ENCODE measurements at regions not wholly inside any gene's neighbourhood (a gene's known extent, or its start where the extent isn't known, plus 50 kb on each side); places are given as distances from the start of the nearest gene placed in this dataset.

DNA sequence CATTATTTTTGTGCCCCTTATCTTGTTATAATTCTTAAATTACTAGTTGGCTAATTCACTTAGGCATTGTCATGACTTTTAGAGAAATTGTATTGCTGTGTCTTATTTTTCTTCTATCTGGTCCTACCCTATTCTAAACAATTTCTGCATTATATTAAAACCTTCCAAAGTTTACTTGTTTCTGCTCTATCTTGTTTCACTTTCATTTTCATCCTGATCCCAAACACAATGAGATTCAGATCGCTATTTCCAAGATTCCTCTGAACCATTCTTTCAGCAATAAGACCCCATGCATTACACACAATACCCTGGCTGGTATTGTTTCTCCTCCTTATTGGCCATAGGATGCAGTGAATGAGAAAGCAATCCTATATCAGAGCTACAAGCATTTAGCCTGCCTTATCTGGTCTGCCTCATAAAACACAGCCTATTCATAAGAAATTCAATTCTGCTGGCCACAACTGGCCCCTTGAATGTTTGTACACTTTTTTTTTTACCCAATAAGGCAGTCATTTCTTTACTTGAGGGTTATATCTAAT is 69.9 kb upstream of the POU3F2 start:
- Histone ChIP-seq H3K27ac (ENCODE audit: low read depth, low read length) (no peak overlapping the region), H2AFZ (ENCODE audit: low read depth, low read length, severe bottlenecking) (no peak overlapping the region), H3K79me2 (ENCODE audit: insufficient read depth, low read length) (no peaks in the 10 kb centered on the region), H3K9me3 (ENCODE audit: insufficient read depth, low read length) (no peaks in the 10 kb centered on the region), H4K20me1 (ENCODE audit: low read depth, low read length) (no peaks in the 10 kb centered on the region), H3K9ac (ENCODE audit: low read length) (no peak overlapping the region), H3K36me3 (ENCODE audit: low read length) (no peaks in the 10 kb centered on the region), H3K4me2 (ENCODE audit: low read depth, low read length, poor library complexity, severe bottlenecking) (no peak overlapping the region), H3F3A (ENCODE audit: insufficient read depth) (no peaks in the 10 kb centered on the region), H3K9me2 (replicated peaks; ENCODE audit: insufficient read depth, low read length) (no peaks in the 10 kb centered on the region), H3K27me3 (ENCODE audit: low read length) (no peaks in the 10 kb centered on the region), H3K4me3 (ENCODE audit: insufficient read depth, low read length, poor library complexity, severe bottlenecking) (no peak overlapping the region)
- TF ChIP-seq EZH2phosphoT487 (conservative IDR thresholded peaks at IDR 0.05; ENCODE audit: low read length), result no peak
- TF ChIP-seq, protein P1, sequence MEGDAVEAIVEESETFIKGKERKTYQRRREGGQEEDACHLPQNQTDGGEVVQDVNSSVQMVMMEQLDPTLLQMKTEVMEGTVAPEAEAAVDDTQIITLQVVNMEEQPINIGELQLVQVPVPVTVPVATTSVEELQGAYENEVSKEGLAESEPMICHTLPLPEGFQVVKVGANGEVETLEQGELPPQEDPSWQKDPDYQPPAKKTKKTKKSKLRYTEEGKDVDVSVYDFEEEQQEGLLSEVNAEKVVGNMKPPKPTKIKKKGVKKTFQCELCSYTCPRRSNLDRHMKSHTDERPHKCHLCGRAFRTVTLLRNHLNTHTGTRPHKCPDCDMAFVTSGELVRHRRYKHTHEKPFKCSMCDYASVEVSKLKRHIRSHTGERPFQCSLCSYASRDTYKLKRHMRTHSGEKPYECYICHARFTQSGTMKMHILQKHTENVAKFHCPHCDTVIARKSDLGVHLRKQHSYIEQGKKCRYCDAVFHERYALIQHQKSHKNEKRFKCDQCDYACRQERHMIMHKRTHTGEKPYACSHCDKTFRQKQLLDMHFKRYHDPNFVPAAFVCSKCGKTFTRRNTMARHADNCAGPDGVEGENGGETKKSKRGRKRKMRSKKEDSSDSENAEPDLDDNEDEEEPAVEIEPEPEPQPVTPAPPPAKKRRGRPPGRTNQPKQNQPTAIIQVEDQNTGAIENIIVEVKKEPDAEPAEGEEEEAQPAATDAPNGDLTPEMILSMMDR (IDR thresholded peaks at IDR 0.05; ENCODE audit: insufficient read depth, low read length, poor library complexity, severe bottlenecking), result no peak

DNA sequence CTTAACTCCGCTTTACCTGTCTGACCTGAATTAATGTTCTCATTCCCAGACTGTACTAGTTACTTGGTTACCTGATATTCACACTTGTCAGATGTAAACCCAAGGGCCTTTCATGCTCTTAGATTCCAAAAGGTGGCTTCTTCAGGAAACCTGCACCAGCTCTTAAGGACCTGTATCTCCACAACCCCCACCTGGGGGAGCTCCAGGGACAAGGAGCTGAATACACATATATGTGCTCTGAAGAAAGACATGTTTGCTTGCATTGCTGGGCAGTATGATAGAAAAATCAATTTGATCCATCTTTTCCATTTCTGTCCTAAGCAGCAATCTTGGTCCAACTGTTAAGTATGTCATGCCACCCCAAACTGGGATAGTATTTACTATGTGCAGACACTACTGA is 64.8 kb upstream of the POU3F2 start:
- Histone ChIP-seq H3K79me2 (ENCODE audit: insufficient read depth, low read length) (no peaks in the 10 kb centered on the region), H3K9me3 (ENCODE audit: insufficient read depth, low read length) (no peaks in the 10 kb centered on the region), H2AFZ (ENCODE audit: low read depth, low read length, severe bottlenecking) (no peak overlapping the region), H3K9me2 (replicated peaks; ENCODE audit: insufficient read depth, low read length) (no peaks in the 10 kb centered on the region), H3K27ac (ENCODE audit: low read depth, low read length) (no peak overlapping the region), H4K20me1 (ENCODE audit: low read depth, low read length) (no peaks in the 10 kb centered on the region), H3F3A (ENCODE audit: insufficient read depth) (no peaks in the 10 kb centered on the region), H3K9ac (ENCODE audit: low read length) (no peak overlapping the region), H3K36me3 (ENCODE audit: low read length) (no peaks in the 10 kb centered on the region), H3K4me2 (ENCODE audit: low read depth, low read length, poor library complexity, severe bottlenecking) (no peak overlapping the region), H3K4me3 (ENCODE audit: insufficient read depth, low read length, poor library complexity, severe bottlenecking) (no peak overlapping the region), H3K27me3 (ENCODE audit: low read length) (no peaks in the 10 kb centered on the region)
- TF ChIP-seq, protein P1 (IDR thresholded peaks at IDR 0.05; ENCODE audit: insufficient read depth, low read length, poor library complexity, severe bottlenecking), result no peak
- no peak for TF ChIP-seq EZH2phosphoT487 (conservative IDR thresholded peaks at IDR 0.05; ENCODE audit: low read length)

DNA sequence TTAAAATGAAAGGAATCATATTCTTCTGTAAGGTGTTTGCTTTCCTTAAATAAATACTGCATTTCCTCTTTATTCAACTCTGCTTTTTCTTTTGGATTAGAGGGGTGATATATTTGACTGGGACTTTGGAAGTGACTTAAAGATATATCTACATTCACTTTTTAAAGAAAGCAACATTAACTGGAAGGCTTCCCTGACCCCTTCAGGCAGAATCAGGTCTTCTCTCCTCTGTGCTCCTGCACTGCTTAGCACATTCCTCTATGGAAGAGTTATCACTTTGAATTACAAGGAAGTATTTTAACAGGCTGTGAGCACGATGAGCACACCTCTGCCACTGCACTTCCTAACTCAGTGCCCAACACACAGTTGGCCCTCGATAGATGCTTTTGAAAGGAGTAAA is 59.2 kb upstream of the POU3F2 start:
- H3K27ac ChIP-seq (ENCODE audit: low read depth, low read length), result no peak overlapping the region
- no peaks in the 10 kb centered on the region for H3K27me3 ChIP-seq (ENCODE audit: low read length)
- no peak overlapping the region for H3K9ac ChIP-seq (ENCODE audit: low read length)
- no peak overlapping the region for H3K4me2 ChIP-seq (ENCODE audit: low read depth, low read length, poor library complexity, severe bottlenecking)
- no peaks in the 10 kb centered on the region for H3K36me3 ChIP-seq (ENCODE audit: low read length)
- TF ChIP-seq, protein P1 (IDR thresholded peaks at IDR 0.05; ENCODE audit: insufficient read depth, low read length, poor library complexity, severe bottlenecking), result no peak
- no peak for TF ChIP-seq EZH2phosphoT487 (conservative IDR thresholded peaks at IDR 0.05; ENCODE audit: low read length)
- no peak overlapping the region for H3K4me3 ChIP-seq (ENCODE audit: insufficient read depth, low read length, poor library complexity, severe bottlenecking)
- H3K9me2 ChIP-seq (replicated peaks; ENCODE audit: insufficient read depth, low read length), result no peaks in the 10 kb centered on the region
- H4K20me1 ChIP-seq (ENCODE audit: low read depth, low read length), result no peaks in the 10 kb centered on the region
- no peaks in the 10 kb centered on the region for H3F3A ChIP-seq (ENCODE audit: insufficient read depth)
- H3K9me3 ChIP-seq (ENCODE audit: insufficient read depth, low read length), result no peaks in the 10 kb centered on the region
- H3K79me2 ChIP-seq (ENCODE audit: insufficient read depth, low read length), result no peaks in the 10 kb centered on the region
- H2AFZ ChIP-seq (ENCODE audit: low read depth, low read length, severe bottlenecking), result no peak overlapping the region
